AG10803 (cell line): ENCODE measurements at regions not wholly inside any gene's neighbourhood (a gene's known extent, or its start where the extent isn't known, plus 50 kb on each side); places are given as distances from the start of the nearest gene placed in this dataset.

Source experiments
- DNase-seq: peaks from one replicate; pipeline ENCODE4 v3.0.0; 2010; ENCODE audit warnings: low read depth
- H3K4me3 ChIP-seq: 2 replicates; pipeline ENCODE4 v1.5.1; 2011; ENCODE audit warnings: mild to moderate bottlenecking, low read length, control low read depth
- TF ChIP-seq, protein P1 (sequence below): conservative IDR thresholded peaks from 2 replicates; pipeline ENCODE4 v1.5.1; 2011; ENCODE audit warnings: mild to moderate bottlenecking, low read length, control low read depth, inconsistent platforms

DNA sequence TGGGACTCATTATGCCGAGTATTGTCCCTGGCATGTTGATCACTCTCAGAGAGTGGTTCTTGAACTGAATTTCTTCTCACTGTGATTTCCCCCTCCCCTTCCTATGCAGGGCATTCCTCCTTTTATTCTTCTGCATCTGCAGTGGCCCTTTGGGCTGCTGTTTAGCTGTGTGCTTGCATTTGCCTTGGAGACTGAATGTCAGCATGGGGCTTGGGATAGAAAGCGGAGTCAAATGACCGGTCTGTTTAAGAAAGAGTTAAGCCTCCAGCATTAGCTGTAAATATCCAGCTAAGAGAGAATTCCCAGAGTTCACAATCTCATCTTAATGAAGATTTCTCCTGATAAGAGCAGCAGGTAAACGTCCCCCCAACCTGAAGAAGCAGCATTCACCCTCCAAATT, 65.6 kb upstream of the RMST start:
- no peak for DNase-seq
- no peak overlapping the region for H3K4me3 ChIP-seq
- TF ChIP-seq, protein P1, sequence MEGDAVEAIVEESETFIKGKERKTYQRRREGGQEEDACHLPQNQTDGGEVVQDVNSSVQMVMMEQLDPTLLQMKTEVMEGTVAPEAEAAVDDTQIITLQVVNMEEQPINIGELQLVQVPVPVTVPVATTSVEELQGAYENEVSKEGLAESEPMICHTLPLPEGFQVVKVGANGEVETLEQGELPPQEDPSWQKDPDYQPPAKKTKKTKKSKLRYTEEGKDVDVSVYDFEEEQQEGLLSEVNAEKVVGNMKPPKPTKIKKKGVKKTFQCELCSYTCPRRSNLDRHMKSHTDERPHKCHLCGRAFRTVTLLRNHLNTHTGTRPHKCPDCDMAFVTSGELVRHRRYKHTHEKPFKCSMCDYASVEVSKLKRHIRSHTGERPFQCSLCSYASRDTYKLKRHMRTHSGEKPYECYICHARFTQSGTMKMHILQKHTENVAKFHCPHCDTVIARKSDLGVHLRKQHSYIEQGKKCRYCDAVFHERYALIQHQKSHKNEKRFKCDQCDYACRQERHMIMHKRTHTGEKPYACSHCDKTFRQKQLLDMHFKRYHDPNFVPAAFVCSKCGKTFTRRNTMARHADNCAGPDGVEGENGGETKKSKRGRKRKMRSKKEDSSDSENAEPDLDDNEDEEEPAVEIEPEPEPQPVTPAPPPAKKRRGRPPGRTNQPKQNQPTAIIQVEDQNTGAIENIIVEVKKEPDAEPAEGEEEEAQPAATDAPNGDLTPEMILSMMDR: no peak

DNA sequence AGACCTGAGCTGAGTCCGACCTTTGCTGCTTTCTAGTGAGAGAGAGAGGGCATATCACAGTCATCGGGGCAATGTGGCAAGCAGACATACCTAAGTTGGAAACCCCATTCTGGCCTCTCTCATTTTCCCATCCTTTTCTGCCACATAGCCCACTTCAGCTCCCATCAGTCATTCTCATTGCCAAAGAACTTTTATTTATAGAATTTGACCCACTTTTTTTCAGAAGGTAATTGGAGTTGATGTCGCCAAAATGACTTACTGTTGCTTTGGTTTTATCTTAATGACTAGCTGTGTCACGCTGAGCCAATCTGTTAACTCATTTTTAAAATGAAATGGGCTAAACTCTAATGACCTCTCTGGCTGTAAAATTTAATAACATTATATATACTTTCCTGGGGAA, 63.9 kb upstream of the RMST start:
- TF ChIP-seq, protein P1: no peak
- no peak for DNase-seq
- H3K4me3 ChIP-seq: no peak overlapping the region

DNA sequence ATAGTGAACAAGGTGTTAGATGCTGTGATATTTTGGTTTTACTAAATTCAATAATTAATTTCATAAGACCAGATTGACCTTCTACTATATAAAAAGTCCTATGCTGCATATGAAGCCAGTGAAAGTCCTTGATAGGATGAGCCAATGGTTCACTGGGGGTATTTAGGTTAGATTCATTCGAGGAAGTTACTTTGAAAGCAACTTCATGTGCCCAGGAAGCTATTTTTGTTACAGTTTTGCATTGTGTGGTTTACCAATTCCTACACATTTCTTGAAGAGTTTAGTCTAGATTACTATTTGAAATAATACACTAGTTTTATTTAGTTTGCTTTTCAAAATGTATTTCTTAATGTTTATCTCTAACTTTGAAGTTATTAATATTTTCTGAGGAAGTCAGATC, 58.5 kb upstream of the RMST start:
- no peak for DNase-seq
- TF ChIP-seq, protein P1: no peak
- H3K4me3 ChIP-seq: no peak overlapping the region

DNA sequence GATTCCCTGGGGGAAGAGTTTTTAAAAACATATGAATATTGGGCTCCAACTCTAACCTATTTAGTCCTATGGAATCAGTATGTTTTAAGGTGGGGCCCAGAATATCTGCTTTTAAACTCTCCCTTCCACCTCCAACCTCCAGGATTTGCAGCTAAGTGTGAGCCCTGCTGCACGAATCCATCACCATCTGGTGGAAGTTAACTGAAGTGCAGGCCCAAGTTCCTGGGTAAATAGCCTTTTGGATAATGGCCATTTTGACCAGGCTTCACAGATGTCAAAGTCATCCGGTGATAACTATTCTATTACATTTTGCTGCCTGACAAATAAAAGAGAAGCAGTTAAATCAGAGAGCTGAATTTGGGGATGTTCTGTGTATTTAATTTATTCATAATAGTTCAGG, 58.1 kb upstream of the RMST start:
- no peak overlapping the region for H3K4me3 ChIP-seq
- peak; percentile 6 for DNase-seq
- TF ChIP-seq, protein P1: peak; percentile 49

DNA sequence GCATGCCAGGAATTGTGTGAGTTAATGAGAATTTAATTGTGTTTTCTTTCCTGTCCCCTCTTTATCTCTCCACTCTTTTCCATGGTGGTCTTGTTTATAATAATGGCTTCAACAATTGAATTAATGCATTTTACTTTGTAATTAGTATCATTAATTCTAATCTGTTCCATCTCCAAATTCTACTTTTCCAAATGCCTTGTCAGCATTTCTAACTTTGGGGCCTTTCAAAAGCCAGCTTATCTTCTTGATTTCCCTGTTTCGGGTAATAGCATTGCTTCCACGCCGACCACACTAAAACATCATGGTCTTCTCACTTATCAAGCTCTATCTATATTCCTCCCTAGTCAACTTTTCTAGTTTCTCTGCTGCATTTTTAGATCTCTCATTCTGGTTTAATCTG, 54.2 kb upstream of the RMST start:
- no peak overlapping the region for H3K4me3 ChIP-seq
- TF ChIP-seq, protein P1: no peak
- no peak for DNase-seq

DNA sequence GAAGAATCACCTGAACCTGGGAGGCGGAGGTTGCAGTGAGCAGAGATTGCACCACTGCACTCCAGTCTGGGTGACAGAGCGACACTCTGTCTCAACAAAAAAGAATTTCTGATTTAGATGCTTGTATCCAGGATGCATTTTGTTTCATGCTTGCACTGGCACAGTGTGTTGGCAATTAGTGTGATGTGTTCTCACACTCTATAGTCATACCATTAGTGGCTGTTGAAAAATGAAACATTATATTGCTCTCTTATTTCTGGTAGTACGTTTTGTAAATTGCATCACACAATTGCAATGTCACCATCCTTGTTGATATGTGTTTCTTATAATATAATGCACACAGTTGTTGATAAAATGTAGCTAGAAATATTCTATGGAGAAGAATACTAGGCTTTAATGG, 51.3 kb upstream of the RMST start:
- DNase-seq: no peak
- H3K4me3 ChIP-seq: no peak overlapping the region
- TF ChIP-seq, protein P1: no peak
